ENCODE measurements at regions not wholly inside any gene's neighbourhood (a gene's known extent, or its start where the extent isn't known, plus 50 kb on each side); places are given as distances from the start of the nearest gene placed in this dataset.
A peak's percentile ranks its signal among the peaks of the same experiment; 100 is the strongest.

DNA sequence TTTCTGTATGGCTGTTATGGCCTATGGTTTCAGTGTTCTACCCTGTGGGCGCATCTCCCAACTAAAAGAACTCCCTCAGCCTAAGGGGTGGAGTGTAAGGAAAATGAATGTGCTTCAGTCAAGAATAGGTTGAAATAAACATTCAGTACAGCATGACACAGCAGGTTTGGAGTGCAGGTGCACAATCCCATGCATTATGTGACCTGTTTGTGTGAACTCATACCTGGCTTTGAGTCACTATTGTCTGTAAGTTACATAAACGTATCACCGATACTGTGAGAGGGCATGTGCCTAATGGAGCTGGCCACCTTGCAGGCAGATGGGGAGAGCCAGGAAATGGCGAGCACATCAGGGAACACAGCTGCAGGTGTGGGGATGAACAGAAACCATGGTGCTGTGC, 216.0 kb downstream of the DSEL start:
- Mint-ChIP-seq H3K27ac (no peak overlapping the region), H3K4me1 (peaks cover 7% of the 10 kb centered on the region), H3K27me3 (no peaks in the 10 kb centered on the region), H3K9me3 (peaks cover 3% of the 10 kb centered on the region), H3K36me3 (ENCODE audit: low read depth) (peaks cover 1% of the 10 kb centered on the region), H3K4me3 (no peak overlapping the region)
- peak; percentile 63 for DNase-seq
- intact Hi-C loops (cut with micrococcal nuclease) = no loop called here

DNA sequence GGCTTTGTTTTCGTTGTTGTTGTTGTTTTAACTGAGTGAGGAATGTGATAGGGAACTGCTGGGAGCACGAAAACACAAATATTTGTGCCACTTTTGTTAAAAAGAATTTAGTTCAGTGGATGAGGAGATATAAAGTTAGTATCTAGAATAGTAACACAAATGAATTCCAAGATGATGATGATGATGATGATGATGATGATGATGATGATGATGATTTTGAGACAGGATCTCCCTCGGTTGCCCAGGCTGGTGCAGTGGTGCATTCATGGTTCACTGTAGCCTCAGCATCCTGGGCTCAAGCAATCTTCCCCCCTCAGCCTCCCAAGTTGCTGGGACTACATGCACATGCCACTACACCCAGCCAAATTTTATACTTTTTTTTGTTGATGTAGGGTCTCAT, 223.7 kb downstream of the DSEL start:
- Mint-ChIP-seq H3K4me1 (no peaks in the 10 kb centered on the region), H3K27me3 (no peaks in the 10 kb centered on the region), H3K27ac (no peak overlapping the region), H3K4me3 (no peak overlapping the region), H3K36me3 (ENCODE audit: low read depth) (no peaks in the 10 kb centered on the region), H3K9me3 (no peaks in the 10 kb centered on the region)
- intact Hi-C loops (cut with micrococcal nuclease) = no loop called here
- DNase-seq = no peak

DNA sequence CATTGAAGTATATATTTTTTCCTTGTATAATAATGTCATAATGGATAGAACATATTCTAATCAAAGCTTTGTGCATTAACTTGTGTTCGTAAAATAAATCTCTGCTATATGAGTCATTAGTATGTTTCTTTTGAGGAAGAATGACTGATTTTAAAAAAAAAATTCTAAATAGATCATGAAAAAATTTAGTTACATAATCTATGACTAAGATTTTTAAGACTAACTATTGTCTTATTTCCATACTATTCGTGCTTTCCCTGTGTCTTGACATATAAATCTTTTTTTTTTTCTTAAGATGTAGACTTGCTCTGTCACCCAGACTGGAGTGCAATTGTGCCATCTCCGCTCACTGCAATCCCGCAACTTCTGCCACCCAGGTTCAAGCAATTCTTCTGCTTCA, 226.1 kb downstream of the DSEL start:
- intact Hi-C loops (cut with micrococcal nuclease) = no loop called here
- no peaks in the 10 kb centered on the region for H3K9me3 Mint-ChIP-seq
- no peaks in the 10 kb centered on the region for H3K27me3 Mint-ChIP-seq
- no peak overlapping the region for H3K4me3 Mint-ChIP-seq
- H3K27ac Mint-ChIP-seq = no peak overlapping the region
- no peaks in the 10 kb centered on the region for H3K36me3 Mint-ChIP-seq (ENCODE audit: low read depth)
- no peak for DNase-seq
- no peaks in the 10 kb centered on the region for H3K4me1 Mint-ChIP-seq

DNA sequence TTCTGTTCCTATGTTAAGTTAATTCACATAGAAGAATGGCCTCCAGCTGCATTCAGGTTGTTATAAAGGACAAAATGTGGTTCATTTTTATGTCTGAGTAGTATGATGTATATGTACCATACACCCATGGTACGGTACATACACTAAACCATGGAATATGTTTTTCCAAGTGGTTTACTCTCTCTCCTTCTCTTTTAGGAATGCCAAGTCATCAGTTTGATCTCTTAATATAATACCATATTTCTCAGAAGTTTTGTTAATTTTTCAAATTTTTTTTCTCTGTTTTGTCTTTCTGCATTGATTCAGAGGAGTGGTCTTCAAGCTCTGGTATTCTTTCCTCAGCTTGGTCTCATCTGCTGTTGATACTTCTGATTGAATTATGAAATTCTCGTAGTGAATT, 230.9 kb downstream of the DSEL start:
- intact Hi-C loops (cut with micrococcal nuclease) = no loop called here
- Mint-ChIP-seq H3K9me3 (no peaks in the 10 kb centered on the region), H3K4me1 (no peaks in the 10 kb centered on the region), H3K36me3 (ENCODE audit: low read depth) (no peaks in the 10 kb centered on the region), H3K27ac (no peak overlapping the region), H3K4me3 (no peak overlapping the region), H3K27me3 (no peaks in the 10 kb centered on the region)
- no peak for DNase-seq

DNA sequence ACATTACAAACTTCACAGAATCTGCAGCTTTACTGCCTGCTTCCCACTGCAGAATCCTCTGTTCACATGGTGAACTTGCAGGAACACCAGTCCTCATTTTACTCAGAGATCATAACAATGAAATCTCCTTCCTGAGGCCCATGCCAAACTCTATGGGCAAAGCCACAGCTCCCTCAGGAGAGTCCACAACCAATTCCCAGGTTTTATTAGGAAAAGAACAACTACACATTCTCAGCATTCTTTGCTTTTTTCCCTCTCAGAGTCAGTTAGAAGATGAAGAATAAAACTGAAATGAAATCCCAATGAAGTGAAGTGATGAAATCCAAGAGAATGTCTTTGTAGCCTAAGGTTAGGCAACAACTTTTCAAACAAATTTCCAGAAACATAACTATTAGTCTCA, 233.7 kb downstream of the DSEL start:
- no peak overlapping the region for H3K4me3 Mint-ChIP-seq
- H3K4me1 Mint-ChIP-seq = no peaks in the 10 kb centered on the region
- H3K9me3 Mint-ChIP-seq = no peaks in the 10 kb centered on the region
- no peak overlapping the region for H3K27ac Mint-ChIP-seq
- intact Hi-C loops (cut with micrococcal nuclease) = no loop called here
- H3K36me3 Mint-ChIP-seq (ENCODE audit: low read depth) = no peaks in the 10 kb centered on the region
- no peak for DNase-seq
- H3K27me3 Mint-ChIP-seq = no peaks in the 10 kb centered on the region

DNA sequence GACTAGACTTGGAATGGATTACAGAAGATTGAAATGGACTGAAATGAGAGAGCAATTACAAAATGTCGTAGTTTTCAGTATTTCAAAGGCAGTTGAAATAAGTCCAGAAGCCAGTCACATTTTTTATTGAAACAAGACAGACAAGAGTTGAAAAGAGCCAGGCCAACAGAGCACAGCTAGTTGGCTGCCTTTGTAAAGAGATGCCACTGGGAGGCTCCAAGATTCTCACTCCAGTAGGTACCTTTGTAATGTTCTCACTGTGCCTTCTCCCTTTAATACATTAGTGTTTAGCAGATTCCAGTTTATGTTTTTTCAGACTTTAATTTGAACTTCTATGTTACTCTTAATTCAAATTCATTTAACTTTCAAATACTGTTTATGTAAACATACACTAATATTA, 234.8 kb downstream of the DSEL start:
- H3K9me3 Mint-ChIP-seq = no peaks in the 10 kb centered on the region
- H3K4me1 Mint-ChIP-seq = no peaks in the 10 kb centered on the region
- H3K27me3 Mint-ChIP-seq = no peaks in the 10 kb centered on the region
- H3K4me3 Mint-ChIP-seq = no peak overlapping the region
- no peak overlapping the region for H3K27ac Mint-ChIP-seq
- no peaks in the 10 kb centered on the region for H3K36me3 Mint-ChIP-seq (ENCODE audit: low read depth)
- no peak for DNase-seq
- intact Hi-C loops (cut with micrococcal nuclease) = no loop called here

DNA sequence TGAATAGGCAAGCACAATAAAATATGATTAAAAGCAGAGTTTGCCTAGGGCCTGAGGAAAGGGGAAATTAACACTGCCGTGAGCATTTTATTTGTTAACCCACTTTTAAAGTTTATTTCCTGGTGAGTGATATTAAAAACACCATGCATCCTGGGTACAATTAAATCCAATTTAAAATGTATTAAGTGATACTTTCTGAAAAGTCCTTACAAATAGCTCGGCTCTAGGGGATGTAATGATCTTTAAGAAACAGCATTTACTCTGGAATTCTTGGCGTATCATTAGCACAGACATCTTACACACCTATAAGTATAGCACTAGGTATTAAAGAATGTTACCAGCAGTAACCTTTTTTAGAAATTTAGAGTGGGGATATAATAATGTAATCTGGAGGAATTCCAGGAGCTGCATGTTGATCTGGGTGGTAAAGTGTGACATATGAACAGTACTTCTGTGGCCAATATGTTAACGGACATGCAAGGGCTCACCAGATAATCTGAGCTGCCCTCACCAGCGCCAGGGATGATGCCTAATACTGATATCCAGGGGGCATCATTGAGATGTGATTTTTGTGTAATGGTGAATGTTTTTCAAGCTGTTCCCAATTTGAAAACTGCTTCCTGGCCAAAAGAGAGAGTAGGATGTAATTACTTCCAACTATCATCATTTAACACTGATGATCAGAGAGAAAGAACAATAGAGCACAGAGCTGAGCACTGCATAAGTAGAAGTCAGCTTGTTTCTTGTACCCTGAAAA, 235.9 kb downstream of the DSEL start:
- Mint-ChIP-seq H3K4me1 (no peaks in the 10 kb centered on the region), H3K27ac (no peak overlapping the region), H3K36me3 (ENCODE audit: low read depth) (no peaks in the 10 kb centered on the region), H3K9me3 (no peaks in the 10 kb centered on the region), H3K4me3 (no peak overlapping the region), H3K27me3 (no peaks in the 10 kb centered on the region)
- no peak for DNase-seq
- intact Hi-C loops (cut with micrococcal nuclease) = no loop called here

DNA sequence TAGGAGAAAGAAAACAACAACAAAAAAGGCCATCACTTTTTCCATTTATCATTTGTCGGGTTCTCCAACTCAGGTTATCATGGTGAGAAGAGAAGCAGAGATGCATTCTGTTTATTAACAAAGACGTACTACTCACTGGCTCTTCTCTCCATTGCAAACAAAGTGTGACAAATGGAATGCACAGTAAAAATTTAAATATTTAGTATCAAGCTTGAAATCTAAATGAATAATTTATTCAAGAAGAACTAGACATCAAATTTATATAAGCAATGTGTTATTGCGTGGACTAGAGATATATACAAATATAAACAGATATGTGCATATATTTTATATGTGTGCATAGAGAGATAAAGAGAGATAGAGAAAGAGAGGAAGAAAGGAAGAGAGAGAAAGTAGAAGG, 236.5 kb downstream of the DSEL start:
- no peaks in the 10 kb centered on the region for H3K27me3 Mint-ChIP-seq
- H3K4me1 Mint-ChIP-seq = no peaks in the 10 kb centered on the region
- H3K27ac Mint-ChIP-seq = no peak overlapping the region
- no peak for DNase-seq
- no peaks in the 10 kb centered on the region for H3K36me3 Mint-ChIP-seq (ENCODE audit: low read depth)
- intact Hi-C loops (cut with micrococcal nuclease) = no loop called here
- no peaks in the 10 kb centered on the region for H3K9me3 Mint-ChIP-seq
- no peak overlapping the region for H3K4me3 Mint-ChIP-seq

DNA sequence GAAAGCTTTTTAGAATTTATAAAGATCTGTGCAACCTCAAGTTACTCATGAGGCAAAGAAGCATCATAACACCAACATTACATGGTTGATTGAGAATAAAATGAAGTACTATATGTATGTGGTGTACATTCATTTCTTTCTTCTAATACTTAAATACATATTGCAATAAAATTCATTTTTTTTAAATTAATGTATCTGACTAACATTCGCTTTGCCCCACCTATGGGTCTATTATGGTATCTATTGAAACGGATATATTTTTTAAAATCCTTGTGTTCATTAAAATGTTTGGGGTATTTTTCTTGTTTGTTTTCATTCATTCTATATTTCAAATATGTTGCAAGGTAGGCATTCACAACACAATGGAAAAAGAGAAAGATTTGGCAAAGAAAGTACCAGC, 237.5 kb downstream of the DSEL start:
- H3K36me3 Mint-ChIP-seq (ENCODE audit: low read depth) = no peaks in the 10 kb centered on the region
- H3K9me3 Mint-ChIP-seq = no peaks in the 10 kb centered on the region
- intact Hi-C loops (cut with micrococcal nuclease) = no loop called here

DNA sequence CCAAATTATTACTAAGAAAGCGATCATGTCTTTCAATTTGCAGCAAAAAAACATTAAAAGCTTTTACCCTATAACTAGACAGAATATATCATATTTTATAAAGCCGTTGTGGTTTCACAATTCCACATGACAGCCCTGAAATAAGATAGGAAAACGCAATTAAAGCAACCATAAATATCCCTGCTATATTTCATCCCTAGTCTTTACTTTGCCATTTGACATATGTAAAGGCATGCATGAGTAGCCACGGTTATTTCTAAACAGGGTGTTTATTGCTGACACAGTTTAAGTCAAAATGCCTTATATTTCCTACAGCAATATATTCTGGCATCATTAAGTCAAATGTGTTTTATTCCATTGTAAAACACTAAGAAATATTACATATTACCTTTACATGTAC, 239.9 kb downstream of the DSEL start:
- Mint-ChIP-seq H3K27me3 (no peaks in the 10 kb centered on the region), H3K4me1 (no peaks in the 10 kb centered on the region), H3K9me3 (no peaks in the 10 kb centered on the region), H3K27ac (no peak overlapping the region), H3K36me3 (ENCODE audit: low read depth) (no peaks in the 10 kb centered on the region), H3K4me3 (no peak overlapping the region)
- no peak for DNase-seq
- intact Hi-C loops (cut with micrococcal nuclease) = no loop called here

More for the DNA sequence above, 237.5 kb downstream of the DSEL start:
- DNase-seq = no peak
- no peak overlapping the region for H3K4me3 Mint-ChIP-seq
- H3K27ac Mint-ChIP-seq = no peak overlapping the region
- H3K27me3 Mint-ChIP-seq = no peaks in the 10 kb centered on the region
- H3K4me1 Mint-ChIP-seq = no peaks in the 10 kb centered on the region

DNA sequence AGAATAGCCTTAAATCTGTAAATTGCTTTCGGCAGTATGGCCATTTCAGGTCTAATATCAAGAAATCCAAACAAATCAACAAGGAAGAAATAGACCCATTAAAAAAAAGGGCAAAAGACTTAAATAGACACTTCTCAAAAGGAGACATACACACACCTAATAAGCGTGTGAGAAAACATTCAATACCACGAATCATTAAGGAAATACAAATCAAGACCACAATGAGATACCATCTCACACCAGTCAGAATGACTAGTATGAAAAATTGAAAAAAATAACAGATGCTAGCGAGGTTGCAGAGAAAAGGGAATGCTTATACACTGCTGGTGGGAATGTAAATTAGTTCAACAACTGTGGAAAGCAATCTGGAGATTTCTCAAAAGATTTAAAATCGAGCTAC, 243.2 kb downstream of the DSEL start:
- no peaks in the 10 kb centered on the region for H3K4me1 Mint-ChIP-seq
- no peaks in the 10 kb centered on the region for H3K36me3 Mint-ChIP-seq (ENCODE audit: low read depth)
- no peak for DNase-seq
- no peak overlapping the region for H3K27ac Mint-ChIP-seq
- no peak overlapping the region for H3K4me3 Mint-ChIP-seq
- no peaks in the 10 kb centered on the region for H3K9me3 Mint-ChIP-seq
- intact Hi-C loops (cut with micrococcal nuclease) = no loop called here
- no peaks in the 10 kb centered on the region for H3K27me3 Mint-ChIP-seq

DNA sequence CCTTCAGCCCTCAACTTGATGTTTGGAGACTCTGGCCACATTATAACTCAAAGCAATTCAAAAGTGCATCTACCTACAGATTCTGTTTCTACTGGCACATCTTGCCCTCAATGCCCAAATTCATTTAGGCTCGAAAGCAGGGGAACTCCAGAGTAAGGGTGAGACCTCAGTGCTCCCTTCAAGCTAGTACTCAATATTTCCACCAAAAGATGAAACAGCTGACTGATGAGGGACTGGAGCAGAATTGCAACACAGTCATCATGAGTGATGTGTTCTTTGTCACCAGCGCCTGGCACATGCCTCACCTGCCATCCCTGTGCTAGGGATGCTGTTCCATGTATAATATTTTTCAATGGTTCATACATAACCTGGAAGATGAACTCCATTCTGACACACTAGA, 247.3 kb downstream of the DSEL start:
- no peaks in the 10 kb centered on the region for H3K9me3 Mint-ChIP-seq
- DNase-seq = no peak
- H3K4me3 Mint-ChIP-seq = no peak overlapping the region
- no peaks in the 10 kb centered on the region for H3K27me3 Mint-ChIP-seq
- intact Hi-C loops (cut with micrococcal nuclease) = no loop called here
- H3K4me1 Mint-ChIP-seq = peaks cover 13% of the 10 kb centered on the region
- no peak overlapping the region for H3K27ac Mint-ChIP-seq
- H3K36me3 Mint-ChIP-seq (ENCODE audit: low read depth) = no peaks in the 10 kb centered on the region

DNA sequence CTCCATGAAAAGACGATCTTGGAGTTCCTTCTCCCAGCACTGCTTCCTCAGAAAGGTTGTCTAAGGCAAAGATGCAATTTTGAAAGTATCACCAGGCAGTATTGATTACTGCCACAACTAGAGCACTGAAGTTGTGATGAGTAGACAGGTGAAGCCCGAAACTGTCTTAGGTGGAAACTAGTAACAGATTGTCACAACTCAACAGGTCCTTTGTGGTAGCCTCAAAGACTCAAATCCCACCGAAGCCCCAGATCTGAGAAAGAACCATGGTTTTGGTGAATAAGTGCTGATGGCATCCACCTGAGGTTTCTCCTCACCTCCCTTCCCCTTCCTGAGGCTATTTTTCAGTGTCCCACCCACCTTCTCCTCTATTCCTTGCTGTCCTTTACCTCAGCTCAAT, 248.0 kb downstream of the DSEL start:
- Mint-ChIP-seq H3K27ac (no peak overlapping the region), H3K27me3 (no peaks in the 10 kb centered on the region), H3K4me3 (no peak overlapping the region), H3K36me3 (ENCODE audit: low read depth) (no peaks in the 10 kb centered on the region), H3K4me1 (peaks cover 13% of the 10 kb centered on the region), H3K9me3 (no peaks in the 10 kb centered on the region)
- no peak for DNase-seq
- intact Hi-C loops (cut with micrococcal nuclease) = no loop called here

DNA sequence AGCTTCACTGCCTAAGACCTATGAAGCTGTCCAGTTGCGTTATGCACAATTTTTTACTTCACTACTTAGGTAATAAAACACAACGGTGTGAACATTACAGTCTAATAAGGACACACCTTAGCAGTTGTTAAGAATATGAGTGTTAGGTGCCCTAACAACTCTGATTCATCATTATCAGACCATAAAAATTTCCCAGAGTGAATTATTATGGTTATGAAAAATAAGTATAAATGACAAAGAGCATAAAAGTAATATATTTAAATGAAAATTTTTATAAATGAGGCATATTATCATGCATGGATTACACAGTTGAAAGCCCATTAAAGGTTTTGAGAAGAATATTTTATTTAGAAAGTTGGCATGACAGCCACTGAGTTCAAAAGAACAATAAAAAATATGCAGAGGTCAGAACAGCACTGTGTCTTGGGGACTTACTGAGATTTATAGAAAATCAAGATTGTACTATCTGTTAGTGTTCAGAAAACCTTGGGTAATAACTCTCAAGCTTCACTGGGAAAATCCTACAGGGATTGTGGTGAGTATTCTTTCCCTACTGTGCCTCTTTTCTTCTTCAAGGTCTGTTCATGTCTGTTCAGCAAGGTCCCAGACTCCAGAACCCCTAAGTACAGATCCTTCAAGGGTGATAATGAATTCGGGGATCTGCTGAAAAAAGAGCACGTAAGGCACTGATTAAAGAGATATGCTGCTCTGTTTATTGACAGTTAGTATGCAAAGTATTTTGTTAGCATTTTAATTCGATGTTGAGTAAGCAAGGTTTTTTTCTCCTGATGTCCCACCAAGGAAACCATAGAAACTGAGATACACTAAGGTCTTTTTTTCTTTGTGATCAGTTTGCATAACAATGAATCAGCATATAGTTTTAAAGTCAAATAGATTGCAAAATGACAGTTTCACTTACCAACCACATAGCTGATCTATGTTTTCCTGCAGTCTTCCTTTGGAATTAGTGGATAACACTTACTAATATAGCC, 250.0 kb downstream of the DSEL start:
- H3K27ac Mint-ChIP-seq = no peak overlapping the region
- no peaks in the 10 kb centered on the region for H3K36me3 Mint-ChIP-seq (ENCODE audit: low read depth)
- no peak overlapping the region for H3K4me3 Mint-ChIP-seq
- H3K4me1 Mint-ChIP-seq = peaks cover 16% of the 10 kb centered on the region
- no peaks in the 10 kb centered on the region for H3K27me3 Mint-ChIP-seq
- no peaks in the 10 kb centered on the region for H3K9me3 Mint-ChIP-seq
- DNase-seq = no peak
- intact Hi-C loops (cut with micrococcal nuclease) = no loop called here

Data from activated CD4-positive, alpha-beta T cell treated with anti-CD3 and anti-CD28 coated beads, Interleukin-2, amount 10 ng/mL, durations not matched to agents 24 days and 14 days (primary cell).